GM21360 (cell line): ENCODE measurements at regions not wholly inside any gene's neighbourhood (a gene's known extent, or its start where the extent isn't known, plus 50 kb on each side); places are given as distances from the start of the nearest gene placed in this dataset.
"Not testable (repeated sequence)": the region's sequence is repeated elsewhere in the genome, so short reads cannot be mapped to it uniquely, and the experiment has no call there.

Experiments
- ATAC-seq: cut with Tn5 transposase; IDR thresholded peaks from one replicate; pipeline ENCODE4 v1.9.1; 2021; ENCODE audit warnings: mild to moderate bottlenecking, moderate library complexity; ENCODE audit not compliant: unreplicated experiment

- ATAC-seq, result no peak
Observed at GRCh38 chr17:62322313-62322712, 58.0 kb upstream of the EFCAB3 start.

- no peak for ATAC-seq
Observed at GRCh38 chr17:62321451-62321850, 58.9 kb upstream of the EFCAB3 start.

GRCh38 chr17:62319846-62320245 is 60.5 kb upstream of the EFCAB3 start:
- no peak for ATAC-seq

GRCh38 chr17:62309396-62309795 is 71.0 kb upstream of the EFCAB3 start:
- no peak for ATAC-seq

- no peak for ATAC-seq
Observed at GRCh38 chr17:62307196-62307595, 73.2 kb upstream of the EFCAB3 start.

GRCh38 chr17:62303476-62303875 is 76.9 kb upstream of the EFCAB3 start:
- ATAC-seq, result no peak

- ATAC-seq, result no peak
Observed at GRCh38 chr17:62300697-62301096, 79.7 kb upstream of the EFCAB3 start.

GRCh38 chr17:62275290-62275689 is 105.1 kb upstream of the EFCAB3 start:
- ATAC-seq, result not testable (repeated sequence)

- ATAC-seq, result not testable (repeated sequence)
Observed at GRCh38 chr17:62268361-62268760, 112.0 kb upstream of the EFCAB3 start.

GRCh38 chr17:62264974-62265373 is 115.4 kb upstream of the EFCAB3 start:
- not testable (repeated sequence) for ATAC-seq

GRCh38 chr17:62255791-62256190 is 124.6 kb upstream of the EFCAB3 start:
- not testable (repeated sequence) for ATAC-seq

GRCh38 chr17:62242076-62242475 is 138.3 kb upstream of the EFCAB3 start:
- ATAC-seq, result not testable (repeated sequence)

- not testable (repeated sequence) for ATAC-seq
Observed at GRCh38 chr17:62239569-62239968, 140.8 kb upstream of the EFCAB3 start.

- not testable (repeated sequence) for ATAC-seq
Observed at GRCh38 chr17:62238551-62239338, 141.6 kb upstream of the EFCAB3 start.

GRCh38 chr17:62233822-62234481 is 146.4 kb upstream of the EFCAB3 start:
- ATAC-seq, result not testable (repeated sequence)

- not testable (repeated sequence) for ATAC-seq
Observed at GRCh38 chr17:62231293-62231692, 149.1 kb upstream of the EFCAB3 start.

GRCh38 chr17:62226610-62227240 is 153.6 kb upstream of the EFCAB3 start:
- not testable (repeated sequence) for ATAC-seq

GRCh38 chr17:62223585-62223984 is 156.8 kb upstream of the EFCAB3 start:
- ATAC-seq, result not testable (repeated sequence)

GRCh38 chr17:62219221-62219899 is 154.3 kb upstream of the MED13 start:
- ATAC-seq, result no peak

GRCh38 chr17:62216847-62217246 is 151.8 kb upstream of the MED13 start:
- ATAC-seq, result no peak

GRCh38 chr17:62215891-62216290 is 150.8 kb upstream of the MED13 start:
- not testable (repeated sequence) for ATAC-seq
